ENCODE measurements at regions not wholly inside any gene's neighbourhood (a gene's known extent, or its start where the extent isn't known, plus 50 kb on each side); places are given as distances from the start of the nearest gene placed in this dataset.

DNA sequence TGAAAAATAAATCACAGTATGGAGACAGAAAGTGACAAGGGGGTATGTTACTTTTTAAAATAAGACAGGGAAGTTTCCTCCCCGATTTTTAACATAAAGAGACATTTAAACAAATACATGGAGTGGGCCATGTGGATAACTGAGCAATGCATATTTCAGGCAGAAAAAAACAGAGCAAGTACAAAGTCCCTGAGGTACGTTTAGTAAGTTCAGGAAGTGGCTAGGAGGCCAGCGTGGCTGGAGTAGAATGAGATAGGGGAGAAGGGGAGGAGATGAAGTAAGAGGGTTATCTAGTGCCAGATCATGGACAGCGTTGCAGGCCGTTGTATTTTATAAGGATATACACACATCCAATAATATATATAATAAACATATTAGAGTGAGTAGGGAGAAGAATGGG lies 84.2 kb upstream of the ELL2 start:
- TF ChIP-seq, protein P1, sequence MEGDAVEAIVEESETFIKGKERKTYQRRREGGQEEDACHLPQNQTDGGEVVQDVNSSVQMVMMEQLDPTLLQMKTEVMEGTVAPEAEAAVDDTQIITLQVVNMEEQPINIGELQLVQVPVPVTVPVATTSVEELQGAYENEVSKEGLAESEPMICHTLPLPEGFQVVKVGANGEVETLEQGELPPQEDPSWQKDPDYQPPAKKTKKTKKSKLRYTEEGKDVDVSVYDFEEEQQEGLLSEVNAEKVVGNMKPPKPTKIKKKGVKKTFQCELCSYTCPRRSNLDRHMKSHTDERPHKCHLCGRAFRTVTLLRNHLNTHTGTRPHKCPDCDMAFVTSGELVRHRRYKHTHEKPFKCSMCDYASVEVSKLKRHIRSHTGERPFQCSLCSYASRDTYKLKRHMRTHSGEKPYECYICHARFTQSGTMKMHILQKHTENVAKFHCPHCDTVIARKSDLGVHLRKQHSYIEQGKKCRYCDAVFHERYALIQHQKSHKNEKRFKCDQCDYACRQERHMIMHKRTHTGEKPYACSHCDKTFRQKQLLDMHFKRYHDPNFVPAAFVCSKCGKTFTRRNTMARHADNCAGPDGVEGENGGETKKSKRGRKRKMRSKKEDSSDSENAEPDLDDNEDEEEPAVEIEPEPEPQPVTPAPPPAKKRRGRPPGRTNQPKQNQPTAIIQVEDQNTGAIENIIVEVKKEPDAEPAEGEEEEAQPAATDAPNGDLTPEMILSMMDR (IDR thresholded peaks at IDR 0.05) = no peak
- TF ChIP-seq POLR2A (IDR thresholded peaks at IDR 0.05) = no peak
- TF ChIP-seq EP300 (IDR thresholded peaks at IDR 0.05) = no peak
- no peak for TF ChIP-seq POLR2AphosphoS5 (IDR thresholded peaks at IDR 0.05)
